Hepatocyte (in vitro differentiated cells): ENCODE measurements at regions not wholly inside any gene's neighbourhood (a gene's known extent, or its start where the extent isn't known, plus 50 kb on each side); places are given as distances from the start of the nearest gene placed in this dataset.

ENCODE experiments used
- CTCF ChIP-seq: fragments of 200-600 bp; sonication (generic); IDR thresholded peaks from 2 replicates; pipeline ENCODE4 v1.5.1; 2016; ENCODE audit warnings: antibody characterized with exemption, mild to moderate bottlenecking; ENCODE audit not compliant: poor library complexity
- EZH2 ChIP-seq: fragments of 200-600 bp; sonication (generic); IDR thresholded peaks from 2 replicates; pipeline ENCODE4 v1.6.1; 2016; ENCODE audit warnings: antibody characterized with exemption, mild to moderate bottlenecking, borderline replicate concordance

GRCh38 chr11:92349486-92350156, 125.0 kb downstream of the FAT3 start:
- TF ChIP-seq CTCF (no peak), EZH2 (no peak)
